ENCODE measurements at regions not wholly inside any gene's neighbourhood (a gene's known extent, or its start where the extent isn't known, plus 50 kb on each side); places are given as distances from the start of the nearest gene placed in this dataset.

DNA sequence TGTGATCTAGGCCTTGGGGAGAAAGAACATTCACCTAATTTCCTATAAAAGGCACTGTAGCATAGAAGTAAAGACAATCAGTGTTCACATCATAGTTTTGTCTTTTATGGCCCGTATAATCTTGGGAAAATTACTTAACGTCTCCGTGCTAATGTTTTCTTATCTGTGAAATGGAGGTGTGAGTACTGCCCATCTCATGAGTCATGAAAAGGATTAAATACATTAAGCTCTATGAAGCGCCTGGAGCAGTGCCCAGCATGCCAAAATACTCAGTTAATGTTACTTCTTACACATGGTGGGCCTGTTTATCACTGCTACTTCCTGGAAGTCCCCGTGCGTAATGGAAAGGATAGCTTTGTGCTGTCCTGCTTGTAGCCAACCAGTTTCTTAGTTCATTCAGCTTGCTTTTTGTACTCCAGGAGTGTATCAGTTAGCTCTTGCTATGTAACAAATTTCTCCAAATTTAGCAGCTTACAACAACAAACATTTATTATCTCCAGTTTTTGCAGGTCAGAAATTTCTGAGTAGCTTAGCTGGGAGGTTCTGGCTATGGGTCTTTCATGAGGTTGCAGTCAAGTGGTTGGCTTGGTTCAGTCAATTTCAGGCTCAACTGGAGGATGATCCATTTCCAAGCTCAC lies 103.6 kb upstream of the BMP2 start (continued):
- no peak for TF ChIP-seq TCF7 (IDR thresholded peaks at IDR 0.05; ENCODE audit: borderline replicate concordance)

- in situ Hi-C loops (cut with MboI) (no loop called here), intact Hi-C loops (cut with micrococcal nuclease; ENCODE audit: unreplicated experiment) (no loop called here)
- Histone ChIP-seq H3K79me2 (ENCODE audit: control insufficient read depth, insufficient read depth, low read length) (no peaks in the 10 kb centered on the region), H3K36me3 (ENCODE audit: control insufficient read depth in 2 of 2, insufficient read depth in 2 of 2, low read length in 1 of 2) (no peaks in the 10 kb centered on the region), H3K4me2 (ENCODE audit: control insufficient read depth, insufficient read depth) (no peak overlapping the region), H3K27me3 (replicated peaks in 1 of 2; ENCODE audit: control insufficient read depth in 2 of 2, insufficient read depth in 2 of 2, low read length in 1 of 2) (no peaks in the 10 kb centered on the region), H3K27ac (ENCODE audit: control insufficient read depth, insufficient read depth) (no peak overlapping the region), H2AFZ (ENCODE audit: control insufficient read depth, low read depth, low read length) (no peak overlapping the region), H3K9me3 (replicated peaks; ENCODE audit: control insufficient read depth, insufficient read depth, low read length) (peaks cover 1% of the 10 kb centered on the region; the same call in 2 of the 3 replicates), H3K9ac (ENCODE audit: control insufficient read depth, insufficient read depth, low read length) (no peak overlapping the region), H4K20me1 (ENCODE audit: control insufficient read depth, insufficient read depth) (no peaks in the 10 kb centered on the region), H3K4me3 (no peak overlapping the region), H3K4me1 (ENCODE audit: control insufficient read depth, insufficient read depth, low read length) (no peaks in the 10 kb centered on the region)
- ChIA-PET POLR2A (interaction anchor here (1.2 kb wide), 1 partner anchor 73 kb away, joined by 3 read pairs; no protein-coding TSS in a partner anchor), RAD21 (ENCODE audit: unreplicated experiment) (interaction anchor here (1.0 to 2.4 kb wide), 9 partner anchors 11 to 80 kb away, joined by 3 to 13 read pairs (median 3); no protein-coding TSS in a partner anchor), SMC1A (ENCODE audit: uncharacterized antibody, unreplicated experiment) (interaction anchor here (0.8 to 7.5 kb wide), 20 partner anchors 8 to 623 kb away, joined by 3 to 54 read pairs (median 4); no protein-coding TSS in a partner anchor), CTCF (interaction anchor here (0.7 to 2.8 kb wide), 6 partner anchors 9 to 80 kb away, joined by 3 to 11 read pairs (median 6); no protein-coding TSS in a partner anchor)
- DNase-seq (ENCODE audit: low read depth, low spot score) (no peak), FAIRE-seq (no peak), ATAC-seq (peak; percentile 72)
- 0% methylated on average over 1 of the region's 1 CpG for WGBS (ENCODE audit: insufficient coverage, insufficient replicate concordance, low lambda C conversion rate, missing lambda C conversion rate)
- BruUV-seq (replicated peaks): no TSS peak
- no peak for TF ChIP-seq ZBTB33 (IDR thresholded peaks at IDR 0.05)
- no peak for TF ChIP-seq ETV6 (conservative IDR thresholded peaks at IDR 0.05 in 1 of 2, IDR thresholded peaks at IDR 0.05 in 1 of 2; ENCODE audit: borderline replicate concordance in 1 of 2, low read depth in 1 of 2)
- TF ChIP-seq, protein P1, sequence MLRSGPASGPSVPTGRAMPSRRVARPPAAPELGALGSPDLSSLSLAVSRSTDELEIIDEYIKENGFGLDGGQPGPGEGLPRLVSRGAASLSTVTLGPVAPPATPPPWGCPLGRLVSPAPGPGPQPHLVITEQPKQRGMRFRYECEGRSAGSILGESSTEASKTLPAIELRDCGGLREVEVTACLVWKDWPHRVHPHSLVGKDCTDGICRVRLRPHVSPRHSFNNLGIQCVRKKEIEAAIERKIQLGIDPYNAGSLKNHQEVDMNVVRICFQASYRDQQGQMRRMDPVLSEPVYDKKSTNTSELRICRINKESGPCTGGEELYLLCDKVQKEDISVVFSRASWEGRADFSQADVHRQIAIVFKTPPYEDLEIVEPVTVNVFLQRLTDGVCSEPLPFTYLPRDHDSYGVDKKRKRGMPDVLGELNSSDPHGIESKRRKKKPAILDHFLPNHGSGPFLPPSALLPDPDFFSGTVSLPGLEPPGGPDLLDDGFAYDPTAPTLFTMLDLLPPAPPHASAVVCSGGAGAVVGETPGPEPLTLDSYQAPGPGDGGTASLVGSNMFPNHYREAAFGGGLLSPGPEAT (IDR thresholded peaks at IDR 0.05; ENCODE audit: low read depth): peak; percentile 58
- TF ChIP-seq ESRRA (IDR thresholded peaks at IDR 0.05; ENCODE audit: low read length): peak; percentile 69; the same call in 1 of the 2 replicates
- TF ChIP-seq IKZF1 (conservative IDR thresholded peaks at IDR 0.05): peak; percentile 88
- no peak for TF ChIP-seq NFIC (IDR thresholded peaks at IDR 0.05; ENCODE audit: low read depth, low read length)
- no peak for TF ChIP-seq POLR2AphosphoS2 (IDR thresholded peaks at IDR 0.05; ENCODE audit: low read depth, low read length)
- peak; percentile 37; the same call in 1 of the 2 replicates for TF ChIP-seq NR2C1 (IDR thresholded peaks at IDR 0.05)
- TF ChIP-seq IKZF2 (IDR thresholded peaks at IDR 0.05): peak; percentile 54; a peak in 2 of 4 replicates
- peak; percentile 92 for TF ChIP-seq NR2F1 (conservative IDR thresholded peaks at IDR 0.05)
- TF ChIP-seq ATF2 (IDR thresholded peaks at IDR 0.05; ENCODE audit: low read length): no peak
- no peak for TF ChIP-seq ZNF217 (IDR thresholded peaks at IDR 0.05)
- TF ChIP-seq RELA (IDR thresholded peaks at IDR 0.05; ENCODE audit: borderline replicate concordance, partially characterized antibody): no peak
- TF ChIP-seq, protein P2, sequence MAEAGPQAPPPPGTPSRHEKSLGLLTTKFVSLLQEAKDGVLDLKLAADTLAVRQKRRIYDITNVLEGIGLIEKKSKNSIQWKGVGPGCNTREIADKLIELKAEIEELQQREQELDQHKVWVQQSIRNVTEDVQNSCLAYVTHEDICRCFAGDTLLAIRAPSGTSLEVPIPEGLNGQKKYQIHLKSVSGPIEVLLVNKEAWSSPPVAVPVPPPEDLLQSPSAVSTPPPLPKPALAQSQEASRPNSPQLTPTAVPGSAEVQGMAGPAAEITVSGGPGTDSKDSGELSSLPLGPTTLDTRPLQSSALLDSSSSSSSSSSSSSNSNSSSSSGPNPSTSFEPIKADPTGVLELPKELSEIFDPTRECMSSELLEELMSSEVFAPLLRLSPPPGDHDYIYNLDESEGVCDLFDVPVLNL (IDR thresholded peaks at IDR 0.05; ENCODE audit: low read depth, low read length): no peak
- TF ChIP-seq MYC (IDR thresholded peaks at IDR 0.05; ENCODE audit: insufficient read depth, insufficient read length, insufficient replicate concordance, low read length, severe bottlenecking): no peak
These were observed 104.4 kb upstream of the BMP2 start for GRCh38 chr20:6663104-6663503.

Measured in GM12878 (cell line).